NB4 (cell line): ENCODE measurements at regions not wholly inside any gene's neighbourhood (a gene's known extent, or its start where the extent isn't known, plus 50 kb on each side); places are given as distances from the start of the nearest gene placed in this dataset.
A peak's percentile ranks its signal among the peaks of the same experiment; 100 is the strongest.

Experiments used
- DNase-seq: peaks from one replicate; pipeline ENCODE4 v3.0.0; 2010; ENCODE audit warnings: low read depth
- H3K4me3 ChIP-seq: one replicate; pipeline ENCODE4 v1.5.1; 2011; ENCODE audit warnings: mild to moderate bottlenecking, low read depth, low read length, moderate library complexity
- CTCF ChIP-seq: IDR thresholded peaks from one replicate; pipeline ENCODE4 v1.5.1; 2012; ENCODE audit warnings: low read depth, low read length
- MAX ChIP-seq: IDR thresholded peaks from 2 replicates; pipeline ENCODE4 v1.6.1; 2011; ENCODE audit warnings: low read depth, low read length
- MYC ChIP-seq: IDR thresholded peaks from 2 replicates; pipeline ENCODE4 v1.6.1; 2011; ENCODE audit warnings: low read depth, low read length
- POLR2A ChIP-seq: IDR thresholded peaks from 2 replicates; pipeline ENCODE4 v1.6.1; 2011; ENCODE audit warnings: mild to moderate bottlenecking; ENCODE audit not compliant: insufficient read length; ENCODE audit errors: extremely low read depth

- no peak for DNase-seq
Observed at GRCh38 chr2:85953476-85953875, 64.7 kb upstream of the ST3GAL5 start.

GRCh38 chr2:85952196-85952734 lies 63.5 kb upstream of the ST3GAL5 start:
- H3K4me3 ChIP-seq, result no peak overlapping the region
- DNase-seq, result peak; percentile 20
- TF ChIP-seq MYC (no peak; the same call in 1 of the 2 replicates), MAX (0 out of 2 replicates have a peak, but pooled peaks have one; percentile 14)

More at GRCh38 chr2:85953476-85953875, 64.7 kb upstream of the ST3GAL5 start:
- no peak overlapping the region for H3K4me3 ChIP-seq
- TF ChIP-seq CTCF, result no peak
- no peak for TF ChIP-seq MYC
- no peak for TF ChIP-seq POLR2A
- no peak for TF ChIP-seq MAX

- no peak overlapping the region for H3K4me3 ChIP-seq
- peak; percentile 87 for DNase-seq
- 0 out of 2 replicates have a peak, but pooled peaks have one; percentile 22 for TF ChIP-seq MAX
- TF ChIP-seq MYC, result no peak
- no peak for TF ChIP-seq POLR2A
- no peak for TF ChIP-seq CTCF
Observed at GRCh38 chr2:85951351-85952067, 62.7 kb upstream of the ST3GAL5 start.

GRCh38 chr2:85950743-85951142 lies 62.0 kb upstream of the ST3GAL5 start:
- DNase-seq, result no peak
- TF ChIP-seq MAX (no peak), CTCF (no peak), POLR2A (no peak), MYC (no peak)
- no peak overlapping the region for H3K4me3 ChIP-seq

GRCh38 chr2:85949280-85949679 lies 60.5 kb upstream of the ST3GAL5 start:
- DNase-seq, result no peak
- TF ChIP-seq POLR2A, result no peak
- no peak for TF ChIP-seq CTCF
- no peak for TF ChIP-seq MAX
- TF ChIP-seq MYC, result no peak
- H3K4me3 ChIP-seq, result no peak overlapping the region

DNA sequence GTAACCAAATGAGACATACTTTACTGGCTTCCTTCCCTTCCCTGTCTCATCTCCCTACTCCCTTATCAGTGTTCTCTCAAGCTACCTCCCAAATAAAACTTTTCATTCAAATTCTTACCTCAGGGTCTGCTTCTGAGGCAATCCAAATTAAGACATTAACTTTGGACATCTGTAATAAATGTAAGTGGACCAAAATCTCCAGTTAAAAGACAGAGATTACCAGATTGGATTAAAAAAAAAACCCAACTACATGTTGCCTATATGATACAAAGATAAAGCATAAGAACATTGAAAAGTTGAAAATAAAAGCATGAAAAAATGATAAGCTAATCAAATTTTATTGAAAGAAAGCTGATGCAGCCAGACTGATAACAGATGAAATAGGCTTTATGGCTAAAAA lies 58.8 kb upstream of the ST3GAL5 start:
- TF ChIP-seq MAX (no peak), CTCF (no peak), MYC (no peak), POLR2A (no peak)
- H3K4me3 ChIP-seq, result no peak overlapping the region
- DNase-seq, result no peak
